Loucy (cell line): ENCODE measurements at regions not wholly inside any gene's neighbourhood (a gene's known extent, or its start where the extent isn't known, plus 50 kb on each side); places are given as distances from the start of the nearest gene placed in this dataset.

Experiments used
- H2AFZ ChIP-seq: fragments of 200-600 bp; sonication (generic); 2 replicates; pipeline ENCODE4 v1.6.0; 2016; ENCODE audit warnings: antibody characterized with exemption, mild to moderate bottlenecking, low read length, moderate library complexity
- H3F3A ChIP-seq: fragments of 200-600 bp; 2 replicates; pipeline ENCODE4 v1.6.0; 2016; ENCODE audit warnings: antibody characterized with exemption, low read depth, mild to moderate bottlenecking
- H3K27me3 ChIP-seq: fragments of 200-600 bp; sonication (generic); 2 replicates; pipeline ENCODE4 v1.6.1; 2014; ENCODE audit warnings: low read length, mild to moderate bottlenecking; ENCODE audit not compliant: insufficient read depth, poor library complexity, severe bottlenecking
- H3K36me3 ChIP-seq: fragments of 200-600 bp; sonication (generic); 2 replicates; pipeline ENCODE4 v1.6.1; 2016; ENCODE audit warnings: low read length; ENCODE audit not compliant: insufficient read depth
- H3K4me1 ChIP-seq: fragments of 200-600 bp; sonication (generic); 2 replicates; pipeline ENCODE4 v1.5.1; 2014; ENCODE audit warnings: low read length, mild to moderate bottlenecking; ENCODE audit not compliant: insufficient read depth, poor library complexity, severe bottlenecking
- H3K4me2 ChIP-seq: fragments of 200-600 bp; sonication (generic); 2 replicates; pipeline ENCODE4 v1.6.0; 2014; ENCODE audit warnings: antibody characterized with exemption, low read length, low read depth, mild to moderate bottlenecking; ENCODE audit not compliant: poor library complexity, severe bottlenecking
- H3K4me3 ChIP-seq: fragments of 200-600 bp; sonication (generic); 2 replicates; pipeline ENCODE4 v1.5.1; 2014; ENCODE audit warnings: low read length, mild to moderate bottlenecking, mixed read lengths; ENCODE audit not compliant: poor library complexity, severe bottlenecking
- H3K79me2 ChIP-seq: fragments of 200-600 bp; sonication (generic); 2 replicates; pipeline ENCODE4 v1.6.1; 2014; ENCODE audit warnings: low read length; ENCODE audit not compliant: insufficient read depth
- H3K9ac ChIP-seq: fragments of 200-600 bp; sonication (generic); 2 replicates; pipeline ENCODE4 v1.6.0; 2014; ENCODE audit warnings: mild to moderate bottlenecking, low read depth, low read length, moderate library complexity; ENCODE audit not compliant: poor library complexity, severe bottlenecking
- H3K9me2 ChIP-seq: fragments of 200-600 bp; sonication (generic); replicated peaks from 2 replicates; pipeline ENCODE4 v1.6.1; 2016; ENCODE audit warnings: low read depth, low read length, mixed read lengths
- H3K9me3 ChIP-seq: fragments of 200-600 bp; sonication (generic); 2 replicates; pipeline ENCODE4 v1.6.1; 2014; ENCODE audit warnings: mild to moderate bottlenecking, antibody characterized with exemption, low read length, low read depth; ENCODE audit not compliant: insufficient read depth
- H4K20me1 ChIP-seq: fragments of 200-600 bp; sonication (generic); 2 replicates; pipeline ENCODE4 v1.6.0; 2014; ENCODE audit warnings: antibody characterized with exemption, low read length, mild to moderate bottlenecking; ENCODE audit not compliant: insufficient read depth, poor library complexity, severe bottlenecking
- CTCF ChIP-seq: fragments of 200-600 bp; sonication (generic); conservative IDR thresholded peaks from 2 replicates; pipeline ENCODE4 v1.5.1; 2014; ENCODE audit warnings: mild to moderate bottlenecking, antibody characterized with exemption, low read length
- EZH2phosphoT487 ChIP-seq: fragments of 200-600 bp; IDR thresholded peaks from 2 replicates; pipeline ENCODE4 v1.6.1; 2018; ENCODE audit warnings: antibody characterized with exemption, mild to moderate bottlenecking, moderate library complexity, borderline replicate concordance

- Histone ChIP-seq H3K9me3 (no peaks in the 10 kb centered on the region), H3K9me2 (no peaks in the 10 kb centered on the region), H3K79me2 (no peaks in the 10 kb centered on the region), H4K20me1 (no peaks in the 10 kb centered on the region), H3K27me3 (no peaks in the 10 kb centered on the region), H3K4me1 (no peaks in the 10 kb centered on the region), H3K4me3 (no peak overlapping the region), H3K9ac (no peak overlapping the region), H3K36me3 (no peaks in the 10 kb centered on the region), H2AFZ (no peak overlapping the region), H3F3A (no peaks in the 10 kb centered on the region), H3K4me2 (no peak overlapping the region)
- TF ChIP-seq CTCF (no peak), EZH2phosphoT487 (no peak)
Observed at GRCh38 chrX:40327085-40327484, 229.3 kb upstream of the BCOR start.

GRCh38 chrX:40326186-40326965 lies 228.6 kb upstream of the BCOR start:
- TF ChIP-seq CTCF (no peak), EZH2phosphoT487 (no peak)
- Histone ChIP-seq H3K4me2 (no peak overlapping the region), H3K9ac (no peak overlapping the region), H3K27me3 (no peaks in the 10 kb centered on the region), H2AFZ (no peak overlapping the region), H3K9me3 (no peaks in the 10 kb centered on the region), H3K79me2 (no peaks in the 10 kb centered on the region), H3F3A (no peaks in the 10 kb centered on the region), H3K4me3 (no peak overlapping the region), H4K20me1 (no peaks in the 10 kb centered on the region), H3K4me1 (no peaks in the 10 kb centered on the region), H3K36me3 (no peaks in the 10 kb centered on the region), H3K9me2 (no peaks in the 10 kb centered on the region)

GRCh38 chrX:40325161-40325560 lies 227.4 kb upstream of the BCOR start:
- no peak for TF ChIP-seq EZH2phosphoT487
- no peak for TF ChIP-seq CTCF
- no peaks in the 10 kb centered on the region for H3K9me3 ChIP-seq

More at GRCh38 chrX:40325161-40325560, 227.4 kb upstream of the BCOR start:
- H3K9ac ChIP-seq, result no peak overlapping the region
- H2AFZ ChIP-seq, result no peak overlapping the region
- no peaks in the 10 kb centered on the region for H4K20me1 ChIP-seq
- no peak overlapping the region for H3K4me3 ChIP-seq
- H3F3A ChIP-seq, result no peaks in the 10 kb centered on the region
- no peaks in the 10 kb centered on the region for H3K79me2 ChIP-seq
- no peak overlapping the region for H3K4me2 ChIP-seq
- no peaks in the 10 kb centered on the region for H3K27me3 ChIP-seq
- no peaks in the 10 kb centered on the region for H3K36me3 ChIP-seq
- H3K4me1 ChIP-seq, result no peaks in the 10 kb centered on the region
- H3K9me2 ChIP-seq, result no peaks in the 10 kb centered on the region
